ENCODE measurements at regions not wholly inside any gene's neighbourhood (a gene's known extent, or its start where the extent isn't known, plus 50 kb on each side); places are given as distances from the start of the nearest gene placed in this dataset.

GRCh38 chr1:228906223-228906860 lies 171.1 kb downstream of the RHOU start:
- Mint-ChIP-seq H3K4me1 (peaks cover 9% of the 10 kb centered on the region), H3K36me3 (ENCODE audit: low read depth) (no peaks in the 10 kb centered on the region), H3K4me3 (no peak overlapping the region), H3K27me3 (ENCODE audit: insufficient read depth, low read depth, poor library complexity) (no peaks in the 10 kb centered on the region), H3K27ac (no peak overlapping the region), H3K9me3 (no peaks in the 10 kb centered on the region)
- peaks cover 5% of the 10 kb centered on the region for H3K4me1 ChIP-seq (ENCODE audit: insufficient read depth)
- H3K9me2 ChIP-seq (ENCODE audit: insufficient read depth): no peaks in the 10 kb centered on the region
- H3K27ac ChIP-seq (ENCODE audit: low read depth): no peak overlapping the region
- no peak overlapping the region for H2AFZ ChIP-seq
- no peaks in the 10 kb centered on the region for H3K79me2 ChIP-seq (replicated peaks; ENCODE audit: insufficient read depth)
- no peak overlapping the region for H3K4me3 ChIP-seq
- ATAC-seq (no peak), DNase-seq (ENCODE audit: low spot score) (no peak)
- H3K4me2 ChIP-seq: no peak overlapping the region
- no peaks in the 10 kb centered on the region for H4K20me1 ChIP-seq (replicated peaks; ENCODE audit: insufficient read depth)
- TF ChIP-seq ZNF331 (CRISPR knock-in tag; IDR thresholded peaks at IDR 0.05; ENCODE audit: low read depth): no peak
- TF ChIP-seq, protein P1, sequence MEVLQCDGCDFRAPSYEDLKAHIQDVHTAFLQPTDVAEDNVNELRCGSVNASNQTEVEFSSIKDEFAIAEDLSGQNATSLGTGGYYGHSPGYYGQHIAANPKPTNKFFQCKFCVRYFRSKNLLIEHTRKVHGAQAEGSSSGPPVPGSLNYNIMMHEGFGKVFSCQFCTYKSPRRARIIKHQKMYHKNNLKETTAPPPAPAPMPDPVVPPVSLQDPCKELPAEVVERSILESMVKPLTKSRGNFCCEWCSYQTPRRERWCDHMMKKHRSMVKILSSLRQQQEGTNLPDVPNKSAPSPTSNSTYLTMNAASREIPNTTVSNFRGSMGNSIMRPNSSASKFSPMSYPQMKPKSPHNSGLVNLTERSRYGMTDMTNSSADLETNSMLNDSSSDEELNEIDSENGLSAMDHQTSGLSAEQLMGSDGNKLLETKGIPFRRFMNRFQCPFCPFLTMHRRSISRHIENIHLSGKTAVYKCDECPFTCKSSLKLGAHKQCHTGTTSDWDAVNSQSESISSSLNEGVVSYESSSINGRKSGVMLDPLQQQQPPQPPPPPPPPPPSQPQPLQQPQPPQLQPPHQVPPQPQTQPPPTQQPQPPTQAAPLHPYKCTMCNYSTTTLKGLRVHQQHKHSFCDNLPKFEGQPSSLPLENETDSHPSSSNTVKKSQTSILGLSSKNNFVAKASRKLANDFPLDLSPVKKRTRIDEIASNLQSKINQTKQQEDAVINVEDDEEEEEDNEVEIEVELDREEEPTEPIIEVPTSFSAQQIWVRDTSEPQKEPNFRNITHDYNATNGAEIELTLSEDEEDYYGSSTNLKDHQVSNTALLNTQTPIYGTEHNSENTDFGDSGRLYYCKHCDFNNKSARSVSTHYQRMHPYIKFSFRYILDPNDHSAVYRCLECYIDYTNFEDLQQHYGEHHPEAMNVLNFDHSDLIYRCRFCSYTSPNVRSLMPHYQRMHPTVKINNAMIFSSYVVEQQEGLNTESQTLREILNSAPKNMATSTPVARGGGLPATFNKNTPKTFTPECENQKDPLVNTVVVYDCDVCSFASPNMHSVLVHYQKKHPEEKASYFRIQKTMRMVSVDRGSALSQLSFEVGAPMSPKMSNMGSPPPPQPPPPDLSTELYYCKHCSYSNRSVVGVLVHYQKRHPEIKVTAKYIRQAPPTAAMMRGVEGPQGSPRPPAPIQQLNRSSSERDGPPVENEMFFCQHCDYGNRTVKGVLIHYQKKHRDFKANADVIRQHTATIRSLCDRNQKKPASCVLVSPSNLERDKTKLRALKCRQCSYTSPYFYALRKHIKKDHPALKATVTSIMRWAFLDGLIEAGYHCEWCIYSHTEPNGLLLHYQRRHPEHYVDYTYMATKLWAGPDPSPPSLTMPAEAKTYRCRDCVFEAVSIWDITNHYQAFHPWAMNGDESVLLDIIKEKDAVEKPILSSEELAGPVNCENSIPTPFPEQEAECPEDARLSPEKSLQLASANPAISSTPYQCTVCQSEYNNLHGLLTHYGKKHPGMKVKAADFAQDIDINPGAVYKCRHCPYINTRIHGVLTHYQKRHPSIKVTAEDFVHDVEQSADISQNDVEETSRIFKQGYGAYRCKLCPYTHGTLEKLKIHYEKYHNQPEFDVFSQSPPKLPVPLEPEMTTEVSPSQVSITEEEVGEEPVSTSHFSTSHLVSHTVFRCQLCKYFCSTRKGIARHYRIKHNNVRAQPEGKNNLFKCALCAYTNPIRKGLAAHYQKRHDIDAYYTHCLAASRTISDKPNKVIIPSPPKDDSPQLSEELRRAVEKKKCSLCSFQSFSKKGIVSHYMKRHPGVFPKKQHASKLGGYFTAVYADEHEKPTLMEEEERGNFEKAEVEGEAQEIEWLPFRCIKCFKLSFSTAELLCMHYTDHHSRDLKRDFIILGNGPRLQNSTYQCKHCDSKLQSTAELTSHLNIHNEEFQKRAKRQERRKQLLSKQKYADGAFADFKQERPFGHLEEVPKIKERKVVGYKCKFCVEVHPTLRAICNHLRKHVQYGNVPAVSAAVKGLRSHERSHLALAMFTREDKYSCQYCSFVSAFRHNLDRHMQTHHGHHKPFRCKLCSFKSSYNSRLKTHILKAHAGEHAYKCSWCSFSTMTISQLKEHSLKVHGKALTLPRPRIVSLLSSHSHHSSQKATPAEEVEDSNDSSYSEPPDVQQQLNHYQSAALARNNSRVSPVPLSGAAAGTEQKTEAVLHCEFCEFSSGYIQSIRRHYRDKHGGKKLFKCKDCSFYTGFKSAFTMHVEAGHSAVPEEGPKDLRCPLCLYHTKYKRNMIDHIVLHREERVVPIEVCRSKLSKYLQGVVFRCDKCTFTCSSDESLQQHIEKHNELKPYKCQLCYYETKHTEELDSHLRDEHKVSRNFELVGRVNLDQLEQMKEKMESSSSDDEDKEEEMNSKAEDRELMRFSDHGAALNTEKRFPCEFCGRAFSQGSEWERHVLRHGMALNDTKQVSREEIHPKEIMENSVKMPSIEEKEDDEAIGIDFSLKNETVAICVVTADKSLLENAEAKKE (CRISPR knock-in tag; IDR thresholded peaks at IDR 0.05): no peak
- TF ChIP-seq, protein P2, sequence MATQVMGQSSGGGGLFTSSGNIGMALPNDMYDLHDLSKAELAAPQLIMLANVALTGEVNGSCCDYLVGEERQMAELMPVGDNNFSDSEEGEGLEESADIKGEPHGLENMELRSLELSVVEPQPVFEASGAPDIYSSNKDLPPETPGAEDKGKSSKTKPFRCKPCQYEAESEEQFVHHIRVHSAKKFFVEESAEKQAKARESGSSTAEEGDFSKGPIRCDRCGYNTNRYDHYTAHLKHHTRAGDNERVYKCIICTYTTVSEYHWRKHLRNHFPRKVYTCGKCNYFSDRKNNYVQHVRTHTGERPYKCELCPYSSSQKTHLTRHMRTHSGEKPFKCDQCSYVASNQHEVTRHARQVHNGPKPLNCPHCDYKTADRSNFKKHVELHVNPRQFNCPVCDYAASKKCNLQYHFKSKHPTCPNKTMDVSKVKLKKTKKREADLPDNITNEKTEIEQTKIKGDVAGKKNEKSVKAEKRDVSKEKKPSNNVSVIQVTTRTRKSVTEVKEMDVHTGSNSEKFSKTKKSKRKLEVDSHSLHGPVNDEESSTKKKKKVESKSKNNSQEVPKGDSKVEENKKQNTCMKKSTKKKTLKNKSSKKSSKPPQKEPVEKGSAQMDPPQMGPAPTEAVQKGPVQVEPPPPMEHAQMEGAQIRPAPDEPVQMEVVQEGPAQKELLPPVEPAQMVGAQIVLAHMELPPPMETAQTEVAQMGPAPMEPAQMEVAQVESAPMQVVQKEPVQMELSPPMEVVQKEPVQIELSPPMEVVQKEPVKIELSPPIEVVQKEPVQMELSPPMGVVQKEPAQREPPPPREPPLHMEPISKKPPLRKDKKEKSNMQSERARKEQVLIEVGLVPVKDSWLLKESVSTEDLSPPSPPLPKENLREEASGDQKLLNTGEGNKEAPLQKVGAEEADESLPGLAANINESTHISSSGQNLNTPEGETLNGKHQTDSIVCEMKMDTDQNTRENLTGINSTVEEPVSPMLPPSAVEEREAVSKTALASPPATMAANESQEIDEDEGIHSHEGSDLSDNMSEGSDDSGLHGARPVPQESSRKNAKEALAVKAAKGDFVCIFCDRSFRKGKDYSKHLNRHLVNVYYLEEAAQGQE (IDR thresholded peaks at IDR 0.05; ENCODE audit: unreplicated experiment): no peak
- TF ChIP-seq CREB1 (CRISPR knock-in tag; IDR thresholded peaks at IDR 0.05; ENCODE audit: low read depth): no peak
- no peaks in the 10 kb centered on the region for H3K27me3 ChIP-seq (ENCODE audit: insufficient read depth)
- H3F3A ChIP-seq (replicated peaks; ENCODE audit: low read depth): no peaks in the 10 kb centered on the region
- H3K36me3 ChIP-seq (ENCODE audit: insufficient read depth): no peaks in the 10 kb centered on the region

Measured in GM23338 (cell line).